GM21447 (cell line): ENCODE measurements at regions not wholly inside any gene's neighbourhood (a gene's known extent, or its start where the extent isn't known, plus 50 kb on each side); places are given as distances from the start of the nearest gene placed in this dataset.

Source experiments
- ATAC-seq: cut with Tn5 transposase; IDR thresholded peaks from one replicate; pipeline ENCODE4 v1.9.1; 2021; ENCODE audit not compliant: unreplicated experiment

DNA sequence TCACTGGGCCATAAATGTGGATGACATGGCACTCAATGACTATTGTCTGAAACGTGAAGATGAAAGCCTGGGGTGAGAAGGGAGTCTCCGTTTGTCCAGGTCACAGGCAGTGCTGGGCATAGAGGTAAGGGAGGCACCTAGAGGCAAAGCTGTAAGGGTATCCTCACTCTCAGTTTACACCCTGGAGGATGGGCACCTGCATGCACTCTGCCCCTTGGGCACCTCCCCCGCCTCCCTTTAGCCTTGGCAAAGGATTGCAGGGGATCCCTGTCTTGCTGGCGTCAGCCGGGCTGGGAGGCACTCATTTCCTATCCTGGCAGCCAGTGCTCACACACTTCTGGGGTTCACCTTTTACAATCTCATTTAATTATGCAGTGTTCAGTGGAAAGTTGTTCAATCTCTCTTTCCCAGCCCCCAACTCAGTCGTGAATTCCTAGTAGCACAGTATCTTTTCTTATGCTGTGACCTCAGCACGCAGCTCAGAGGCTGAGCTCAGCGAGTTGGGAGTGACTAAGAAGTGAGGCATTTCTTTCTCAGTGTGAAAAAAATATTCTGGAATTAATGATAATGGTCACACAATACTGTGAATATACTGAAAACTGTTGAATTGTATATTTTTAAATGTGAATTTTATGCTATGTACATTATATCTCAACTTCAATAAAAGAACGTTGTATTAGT lies 866.6 kb downstream of the BRD1 start:
- no peak for ATAC-seq

DNA sequence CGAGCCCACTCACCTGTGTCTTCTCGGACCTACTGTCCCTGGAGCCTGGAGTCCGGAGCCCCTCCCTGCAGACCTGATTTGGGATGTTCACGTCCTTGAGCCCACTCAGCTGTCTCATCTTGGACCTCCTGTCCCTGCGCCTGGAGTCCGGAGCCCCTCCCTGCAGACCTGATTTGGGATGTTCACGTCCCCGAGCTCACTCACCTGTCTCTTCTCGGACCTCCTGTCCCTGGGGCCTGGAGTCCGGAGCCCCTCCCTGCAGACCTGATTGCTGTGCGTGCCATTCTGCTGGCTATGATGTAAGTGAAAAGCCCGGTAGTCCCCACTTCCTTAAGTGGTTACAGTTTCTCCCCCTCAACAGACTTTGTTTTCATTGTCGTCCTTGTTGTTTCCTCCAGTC lies 867.1 kb downstream of the BRD1 start:
- ATAC-seq, result no peak

DNA sequence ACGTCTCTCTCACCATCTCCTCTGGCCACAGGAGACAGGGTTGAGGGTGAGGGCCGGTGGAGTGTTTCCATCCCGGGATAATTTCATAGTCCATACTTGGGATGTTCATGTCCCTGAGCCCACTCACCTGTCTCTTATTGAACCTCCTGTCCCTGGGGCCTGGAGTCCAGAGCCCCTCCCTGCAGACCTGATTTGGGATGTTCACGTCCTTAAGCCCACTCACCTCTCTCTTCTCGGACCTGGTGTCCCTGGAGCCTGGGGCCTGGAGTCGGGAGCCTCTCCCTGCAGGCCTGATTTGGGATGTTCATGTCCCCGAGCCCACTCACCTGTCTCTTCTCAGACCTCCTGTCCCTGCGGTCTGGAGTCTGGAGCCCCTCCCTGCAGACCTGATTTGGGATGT lies 868.2 kb downstream of the BRD1 start:
- ATAC-seq, result no peak

DNA sequence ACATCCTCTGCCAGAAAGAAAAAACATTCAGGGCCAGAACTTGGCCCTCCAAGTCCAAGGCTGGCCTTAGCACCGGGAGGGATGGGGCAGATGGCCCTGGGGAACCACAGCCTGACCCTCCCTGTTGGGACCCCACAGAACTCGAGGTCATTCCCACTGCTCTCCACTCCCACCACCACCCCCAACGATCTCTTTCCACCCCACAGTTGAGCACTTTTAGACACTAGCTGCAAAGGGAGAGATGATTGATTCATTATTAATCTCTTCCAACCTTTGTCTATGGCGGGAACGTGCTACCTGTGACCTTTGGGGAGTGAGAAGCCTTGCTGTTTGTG lies 869.7 kb downstream of the BRD1 start:
- ATAC-seq, result no peak

DNA sequence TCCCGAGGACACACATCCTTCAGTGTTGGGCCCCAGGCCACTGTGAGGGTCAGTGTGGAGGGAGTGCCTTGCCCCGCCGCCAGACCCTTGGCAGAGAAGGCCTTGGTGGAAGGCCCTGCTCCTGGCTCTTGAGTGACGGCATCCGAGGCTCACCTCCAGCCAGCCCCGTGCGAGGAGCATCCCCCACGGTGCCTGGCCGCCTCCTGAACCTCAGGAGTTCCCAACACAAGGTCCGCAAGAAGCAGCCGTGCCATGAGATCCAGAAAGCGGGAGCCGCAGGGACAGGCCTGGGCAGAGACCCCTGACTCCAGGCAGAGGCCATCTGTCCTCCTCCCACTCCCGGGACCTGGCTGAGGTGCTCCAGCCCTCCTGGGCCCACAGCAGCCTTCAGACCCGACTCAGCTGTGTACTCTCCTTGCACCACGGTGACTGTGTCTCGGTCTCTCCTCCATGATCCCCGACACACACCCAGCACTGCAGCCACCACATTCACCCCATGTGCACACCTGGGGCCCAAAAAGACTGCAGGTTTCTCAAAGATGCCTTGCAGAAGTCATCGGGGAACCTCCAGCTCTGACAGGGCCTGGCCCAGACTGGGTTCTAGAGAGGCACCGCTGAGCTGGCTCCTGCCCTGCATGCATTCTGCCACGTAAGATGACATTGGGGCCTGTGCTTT lies 870.2 kb downstream of the BRD1 start:
- ATAC-seq, result no peak

DNA sequence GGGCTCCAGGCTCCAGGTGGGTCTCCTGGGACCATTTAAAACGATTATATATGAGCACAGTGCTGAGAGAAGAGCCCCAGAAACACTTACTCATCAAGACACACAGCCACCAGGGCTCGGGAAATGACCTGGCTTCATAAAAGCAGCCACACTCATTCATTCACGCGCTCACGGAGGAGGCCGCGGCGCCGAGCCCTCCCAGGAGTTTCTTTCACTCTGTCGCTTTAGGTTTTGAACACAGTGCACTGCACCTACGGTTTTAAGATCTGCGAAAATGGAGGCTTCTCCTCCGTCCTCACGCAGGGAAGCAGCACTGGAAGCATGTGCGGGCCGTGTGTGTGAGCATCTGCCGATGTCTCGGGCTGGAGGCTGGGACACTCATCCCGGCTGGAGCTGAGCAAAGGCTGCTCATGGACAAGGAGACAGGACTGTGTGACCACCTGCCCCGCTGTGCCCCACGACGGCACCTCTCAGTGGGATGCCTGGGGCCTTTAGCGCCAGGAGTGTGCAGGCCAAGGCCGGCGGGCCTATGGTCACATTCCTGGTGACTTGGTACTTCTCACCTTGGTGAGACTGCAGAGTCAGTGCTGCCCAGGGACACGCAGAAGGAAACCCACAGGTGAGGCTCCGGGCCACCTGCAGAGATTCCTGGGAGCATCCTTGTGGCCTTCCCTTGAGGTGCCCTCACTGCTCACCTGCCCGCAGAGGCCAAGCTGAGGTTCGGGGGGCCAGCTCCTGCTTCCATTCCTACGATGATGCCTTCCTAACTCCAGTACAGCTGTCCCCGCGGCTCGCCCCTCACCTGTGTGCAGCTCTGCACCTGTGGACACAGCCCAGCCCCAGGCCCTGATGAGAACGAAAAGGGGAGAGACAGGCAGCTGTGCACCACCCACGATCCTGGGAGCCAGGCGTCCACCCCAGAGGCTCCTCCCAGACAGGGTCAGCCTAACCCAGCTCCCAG lies 872.0 kb downstream of the BRD1 start:
- no peak for ATAC-seq

DNA sequence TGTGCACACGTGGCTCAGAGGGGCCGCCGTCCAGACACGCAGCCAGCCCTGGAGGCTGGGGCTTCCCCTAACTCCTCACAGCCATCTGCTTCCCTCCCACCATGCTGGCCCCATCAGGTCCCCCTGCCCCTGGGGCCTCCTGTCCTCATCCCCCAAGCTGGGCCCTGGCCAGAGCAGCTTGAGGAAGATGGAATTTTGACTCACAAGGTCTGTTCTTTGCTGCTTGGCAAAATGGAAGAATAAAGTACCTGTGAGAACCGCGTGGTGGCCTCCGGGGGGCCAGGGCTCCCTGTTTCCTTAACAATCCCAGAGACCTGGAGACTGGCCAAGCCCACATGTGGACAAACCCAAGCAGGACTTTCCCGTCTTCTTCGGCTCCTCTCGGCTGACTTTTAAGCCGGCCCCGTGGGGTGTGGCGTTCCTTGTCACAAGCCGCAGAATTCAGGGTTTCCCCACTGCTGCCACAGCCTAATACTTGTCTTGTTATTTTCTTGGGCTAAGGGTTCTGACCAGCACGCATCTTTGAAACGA lies 872.8 kb downstream of the BRD1 start:
- ATAC-seq, result no peak

DNA sequence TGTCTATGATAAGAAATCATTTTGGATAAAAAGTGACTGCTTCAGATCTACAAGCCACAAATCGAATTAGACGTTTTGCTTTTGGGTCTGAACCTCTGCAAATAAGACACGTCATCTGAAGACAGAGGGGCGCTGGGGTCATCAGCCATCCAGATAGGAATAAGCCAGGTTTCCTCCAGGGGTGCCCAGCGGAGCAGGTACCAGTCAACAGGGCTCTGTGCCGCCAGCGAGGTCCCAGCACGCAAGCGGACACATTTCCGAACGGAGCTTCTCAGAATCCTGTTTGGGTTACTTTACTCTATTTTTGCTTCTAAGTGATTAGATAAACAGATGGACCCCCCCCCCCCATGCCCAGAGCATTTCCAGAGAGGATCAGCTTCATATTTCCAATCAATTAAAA lies 873.8 kb downstream of the BRD1 start:
- no peak for ATAC-seq

DNA sequence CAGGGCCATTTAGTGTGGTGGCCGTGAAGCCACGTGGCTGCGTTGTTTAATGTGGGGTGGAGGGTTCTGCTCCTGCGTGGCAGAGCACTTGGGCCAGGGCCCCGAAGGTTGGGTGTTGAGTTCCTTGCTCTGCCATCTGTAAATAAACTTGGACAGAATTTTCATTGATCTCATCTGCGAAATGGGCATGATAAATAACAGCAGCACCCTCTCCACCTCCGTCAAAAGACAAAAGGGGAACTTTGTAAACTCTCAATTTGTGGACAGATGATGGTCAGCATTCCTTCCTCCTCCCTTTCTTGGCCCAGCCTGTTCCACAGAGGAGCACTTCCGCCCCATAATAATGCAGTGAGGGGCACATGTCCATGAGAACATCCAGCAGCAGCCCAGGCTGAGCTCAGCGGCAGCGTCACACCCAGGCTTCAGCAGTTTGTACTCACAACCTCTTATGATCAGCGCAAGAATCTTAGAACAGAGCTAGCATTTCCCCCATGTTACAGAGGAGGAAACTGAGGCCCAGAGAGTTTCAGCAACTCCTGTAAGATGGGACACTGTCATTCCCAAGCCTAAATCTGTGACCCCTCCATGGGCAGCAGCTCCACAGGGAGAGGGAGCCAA lies 874.5 kb downstream of the BRD1 start:
- ATAC-seq, result no peak

DNA sequence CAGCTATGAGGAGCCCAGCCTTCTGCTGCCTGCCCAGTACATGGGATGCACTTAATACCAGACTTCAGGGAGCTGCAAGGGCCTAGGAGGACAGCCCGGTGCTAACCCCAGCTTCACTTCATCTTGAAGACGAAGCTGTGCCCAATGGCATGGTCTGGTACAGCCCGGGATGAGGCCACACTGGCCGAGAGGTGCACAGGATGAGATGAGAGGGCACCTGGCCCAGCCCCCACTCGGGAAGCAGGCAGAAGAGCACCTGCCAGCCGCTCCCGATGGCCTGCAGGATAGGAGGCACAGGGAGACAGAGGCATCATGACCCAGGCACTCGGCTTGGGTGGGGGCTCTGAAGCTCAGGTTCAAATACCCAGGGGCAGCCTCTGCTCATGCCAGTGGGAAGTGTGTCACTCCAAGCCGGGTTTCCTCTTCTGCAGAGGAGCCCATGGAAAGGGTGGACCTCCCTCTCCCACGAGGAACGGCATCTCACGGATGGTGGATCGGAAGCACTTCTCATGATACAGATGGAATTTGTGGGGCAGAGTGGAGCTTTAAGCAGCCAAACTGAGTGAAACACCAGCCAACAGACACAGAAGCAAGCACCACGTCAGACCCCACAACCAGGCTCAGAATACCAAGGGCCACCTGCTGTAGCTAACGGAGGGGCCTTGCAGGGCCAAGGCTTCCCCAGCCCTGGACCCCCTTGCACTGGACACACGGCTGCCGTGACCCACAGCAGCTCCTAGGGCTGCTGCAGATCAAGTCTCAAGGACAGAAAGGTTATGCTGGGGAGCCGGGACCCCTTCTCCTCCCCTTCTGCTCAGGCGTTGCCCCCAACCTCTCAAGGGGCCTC lies 875.2 kb downstream of the BRD1 start:
- no peak for ATAC-seq

DNA sequence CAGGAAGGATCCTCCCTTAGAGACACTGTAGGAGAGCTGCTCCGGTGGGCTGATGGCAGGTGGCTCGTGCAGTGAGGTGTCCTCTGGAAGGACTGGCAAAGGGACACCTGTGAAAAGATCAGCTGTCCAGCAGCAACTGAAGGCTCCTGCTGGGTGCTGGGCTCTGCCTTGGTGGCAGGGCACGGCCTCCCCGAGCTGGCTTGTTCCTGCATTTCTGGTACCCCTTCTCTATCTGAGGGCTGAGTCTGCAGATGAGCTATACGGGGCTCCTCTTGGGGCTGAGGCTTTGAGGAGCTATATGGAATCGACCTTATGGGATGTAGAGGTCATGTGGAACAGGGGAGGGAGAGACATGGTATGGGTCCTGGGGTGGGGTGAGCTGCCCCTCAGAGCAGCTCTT lies 875.8 kb downstream of the BRD1 start:
- ATAC-seq, result no peak

DNA sequence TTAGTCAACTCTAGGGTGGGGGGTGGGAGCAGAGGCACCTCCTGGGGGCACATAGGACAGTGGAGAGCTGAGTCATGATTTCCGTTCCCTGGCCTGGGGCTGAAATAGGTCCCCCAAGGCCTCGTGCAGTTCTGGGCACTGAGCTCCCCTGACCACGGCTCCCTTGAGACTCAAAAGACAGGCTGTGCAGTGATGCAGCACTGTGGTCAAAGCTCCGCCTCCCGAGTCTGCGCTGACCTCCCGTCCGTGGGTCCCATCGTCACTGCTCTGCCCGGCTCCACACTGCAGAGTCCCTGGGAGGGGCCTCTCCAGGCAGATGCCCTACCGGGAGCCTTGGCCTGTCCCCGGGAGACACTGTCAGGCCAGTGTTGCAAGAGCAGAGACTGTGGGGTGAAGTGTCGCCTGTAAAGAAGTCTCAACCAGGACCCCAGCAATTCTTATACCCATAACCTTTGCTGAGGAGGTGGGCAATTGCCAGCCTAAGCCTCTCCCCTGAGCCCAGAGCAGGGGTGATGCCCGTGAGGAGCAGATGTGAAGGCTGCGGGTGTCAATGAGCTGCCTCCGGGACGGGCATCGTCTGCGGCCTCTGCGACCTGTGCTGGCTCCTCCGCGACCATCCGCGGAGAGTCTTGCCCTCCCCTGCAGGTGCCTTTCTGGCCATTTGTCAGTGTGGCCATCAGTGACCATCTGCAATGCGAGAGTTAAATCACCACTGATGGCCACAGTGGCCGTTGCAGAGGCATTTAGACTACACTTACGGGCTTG lies 877.3 kb downstream of the BRD1 start:
- no peak for ATAC-seq

DNA sequence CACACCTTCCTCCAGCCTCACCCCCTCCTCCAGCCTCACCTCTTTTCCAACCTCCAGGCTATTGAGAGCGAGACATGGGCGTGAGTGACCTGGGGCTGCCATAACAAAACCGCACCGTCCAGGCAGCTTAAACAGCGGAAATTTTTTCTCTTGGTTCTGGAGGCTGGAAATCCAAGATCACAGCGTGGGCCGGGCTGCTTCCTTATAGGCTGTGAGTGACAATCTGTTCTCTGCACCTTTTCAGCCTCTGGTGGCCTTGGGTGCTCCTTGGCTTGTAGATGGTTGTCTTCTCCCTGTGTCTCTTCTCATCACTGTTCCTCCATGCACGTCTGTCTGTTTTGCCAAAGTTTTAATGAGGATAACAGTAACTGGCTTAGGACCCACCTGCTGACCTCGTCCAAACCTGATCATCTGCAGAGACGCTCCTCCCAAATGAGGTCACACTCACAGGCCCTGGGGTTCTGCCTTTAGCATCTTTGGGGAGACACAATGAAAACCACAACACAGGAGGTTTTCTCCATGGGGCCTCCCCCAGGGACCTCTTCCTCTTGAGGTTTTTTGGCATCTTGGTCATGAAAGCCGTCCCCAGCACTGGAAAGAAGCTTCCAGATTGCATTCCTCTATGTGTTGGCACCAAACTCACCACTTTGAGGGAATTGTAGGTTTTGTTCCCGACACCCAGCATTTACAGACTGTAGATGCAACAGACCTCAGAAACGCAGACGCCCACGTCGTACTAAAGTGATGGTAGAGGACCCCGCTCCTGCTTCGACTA lies 878.1 kb downstream of the BRD1 start:
- ATAC-seq, result no peak

DNA sequence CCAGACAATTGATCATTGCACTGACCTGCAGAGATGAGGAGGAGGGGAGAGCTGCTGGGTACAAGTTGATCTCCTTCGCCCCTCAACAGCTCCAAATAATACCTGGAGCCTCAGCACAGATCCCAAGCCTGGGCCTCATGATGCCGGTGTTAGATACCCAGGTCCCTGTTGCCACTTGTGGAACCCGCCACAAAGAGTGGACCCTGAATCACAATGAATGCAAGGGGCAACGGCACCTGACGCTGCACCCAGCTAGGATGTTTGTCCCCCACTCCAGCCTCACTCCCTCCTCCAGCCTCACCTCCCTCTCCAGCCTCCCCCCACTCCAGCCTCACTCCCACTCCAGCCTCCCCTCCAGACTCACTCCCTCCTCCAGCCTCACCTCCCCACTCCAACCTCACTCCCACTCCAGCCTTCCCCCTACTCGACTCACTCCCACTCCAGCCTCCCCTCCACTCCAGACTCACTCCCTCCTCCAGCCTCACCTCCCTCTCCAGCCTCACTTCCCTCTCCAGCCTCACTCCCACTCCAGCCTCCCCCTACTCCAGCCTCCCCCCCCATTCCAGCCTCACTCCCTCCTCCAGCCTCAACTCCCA lies 879.0 kb downstream of the BRD1 start:
- ATAC-seq, result no peak

DNA sequence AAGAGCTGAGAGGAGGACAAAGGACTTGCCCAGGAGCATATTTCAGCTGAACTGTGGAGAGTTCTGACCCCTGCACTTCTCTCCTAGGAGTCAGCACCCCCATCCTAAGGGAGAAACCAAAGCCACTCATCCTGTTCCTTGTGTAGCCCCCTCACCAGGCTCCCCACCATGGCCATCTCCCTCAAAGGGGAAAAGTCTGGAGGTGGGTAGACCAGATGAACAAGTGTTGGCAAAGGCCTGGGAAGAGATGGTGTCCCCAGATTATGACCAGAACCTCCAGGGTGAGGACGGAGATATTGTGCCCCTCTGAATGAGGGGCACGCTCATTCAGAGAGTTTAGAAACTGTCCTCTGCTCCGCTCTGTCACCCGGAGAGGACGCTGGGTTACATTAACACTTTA lies 880.0 kb downstream of the BRD1 start:
- ATAC-seq, result no peak

DNA sequence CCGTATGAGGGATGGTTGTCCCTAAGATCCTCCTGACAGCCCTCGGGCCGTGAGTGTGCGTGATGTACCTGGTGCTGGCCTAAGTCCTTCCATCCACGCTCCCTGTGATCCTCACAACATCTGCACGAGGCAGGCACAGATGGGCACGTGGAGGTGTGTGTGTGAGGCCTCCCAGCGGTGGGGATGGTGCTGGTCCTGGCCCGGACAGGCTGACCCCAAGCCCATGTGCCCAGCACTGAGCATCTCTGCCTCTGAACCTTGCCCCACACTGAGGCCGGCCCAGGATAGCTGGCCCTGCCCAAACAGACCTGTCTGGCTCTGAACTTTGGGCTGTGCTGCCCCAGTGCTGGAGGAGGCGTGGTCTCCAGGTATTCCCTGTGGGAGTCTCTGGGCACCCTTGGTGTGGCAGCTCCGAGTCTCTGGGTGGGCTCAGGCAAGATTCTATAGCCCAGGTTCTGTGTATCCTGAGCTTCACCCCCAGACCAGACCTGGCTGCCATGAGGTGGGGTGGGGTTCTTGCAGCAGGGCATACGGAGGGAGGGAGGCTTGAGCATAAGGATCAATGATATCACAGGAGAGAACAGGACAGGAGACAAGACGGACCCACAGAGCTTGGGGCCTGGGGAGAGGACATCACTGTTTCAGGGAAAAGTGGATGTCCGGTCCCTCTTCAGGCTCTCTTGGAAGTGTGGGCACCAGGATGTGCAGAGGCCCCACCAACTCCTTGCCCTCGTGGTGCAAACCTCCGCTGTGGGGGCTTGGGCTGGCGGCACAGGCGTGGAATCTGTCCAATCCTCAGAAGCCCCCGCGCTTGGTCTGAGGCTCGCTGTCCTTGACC lies 881.8 kb downstream of the BRD1 start:
- no peak for ATAC-seq

DNA sequence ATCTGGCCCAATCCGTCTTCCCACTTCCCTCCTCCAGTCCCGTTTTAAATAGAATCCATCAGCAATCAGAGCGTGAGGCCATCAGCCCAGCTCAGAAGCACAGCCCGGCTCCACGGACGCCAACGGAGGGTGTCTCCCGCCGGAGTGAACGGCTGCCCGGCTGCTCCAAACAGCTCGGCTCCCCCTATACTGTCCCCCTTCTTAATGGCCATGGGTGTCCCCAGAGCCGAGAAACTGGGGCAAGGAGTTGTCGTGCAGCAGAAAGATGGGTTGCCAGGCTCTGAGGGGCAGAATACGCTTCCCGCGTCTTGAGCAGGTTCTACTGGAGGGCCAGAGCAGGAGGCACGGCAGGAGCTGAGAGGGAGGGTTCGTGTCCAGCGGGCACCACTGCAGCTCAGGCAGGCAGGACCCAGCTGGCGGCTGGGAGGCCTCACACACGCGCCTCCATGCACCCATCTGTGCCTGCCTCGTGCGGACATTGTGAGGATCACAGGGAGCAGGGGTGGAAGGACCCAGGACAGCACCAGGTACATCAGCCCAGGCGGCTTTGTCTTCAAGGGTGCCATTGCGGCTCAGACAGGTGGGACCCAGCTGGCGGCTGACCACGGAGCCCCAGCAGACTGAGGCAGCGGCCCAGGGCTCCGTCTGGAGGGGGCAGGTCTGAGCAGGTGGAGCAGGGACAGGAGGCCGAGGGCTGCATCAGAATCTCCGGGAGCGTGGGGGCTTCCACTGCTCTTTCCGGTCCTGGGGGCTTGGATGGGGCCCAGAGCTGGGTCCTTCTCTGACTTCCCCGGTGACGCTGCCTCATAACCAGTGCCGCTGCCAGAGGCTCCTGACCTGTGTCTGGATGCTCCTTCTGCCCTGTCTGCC lies 882.7 kb downstream of the BRD1 start:
- ATAC-seq, result no peak
